ENCODE measurements at regions not wholly inside any gene's neighbourhood (a gene's known extent, or its start where the extent isn't known, plus 50 kb on each side); places are given as distances from the start of the nearest gene placed in this dataset.

DNA sequence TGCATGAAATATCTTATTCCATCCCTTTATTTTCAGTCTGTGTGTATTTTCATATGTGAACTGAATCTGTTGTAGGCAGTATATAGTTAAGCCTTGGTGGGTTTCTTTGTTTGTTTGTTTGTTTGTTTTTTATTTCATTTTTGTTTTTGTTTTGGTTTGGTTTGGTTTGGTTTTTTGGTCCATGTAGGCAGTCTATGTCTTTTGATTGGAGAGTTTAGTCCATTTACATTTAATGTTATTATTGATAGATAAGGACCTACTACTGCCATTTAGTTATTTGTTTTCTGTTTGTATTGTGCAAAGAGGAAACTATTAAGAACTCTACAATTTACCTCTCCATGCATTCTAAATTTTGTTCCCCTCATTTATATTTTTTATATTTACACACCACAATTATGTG is 695.9 kb upstream of the GRM3 start:
- H3K27me3 ChIP-seq (ENCODE audit: control insufficient read depth in 2 of 2, insufficient read depth in 2 of 2, low read length in 2 of 2), result no peaks in the 10 kb centered on the region
- no TSS peak for BruUV-seq (replicated peaks)
- H3K36me3 ChIP-seq (ENCODE audit: control insufficient read depth, insufficient read depth, low read length), result no peaks in the 10 kb centered on the region
- H3K79me2 ChIP-seq (ENCODE audit: control insufficient read depth, insufficient read depth, low read length), result no peaks in the 10 kb centered on the region
- intact Hi-C loops (cut with micrococcal nuclease) (no loop called here), in situ Hi-C loops (cut with MboI) (no loop called here)
- no peak overlapping the region for H3K4me3 ChIP-seq
- H3K9me3 ChIP-seq (replicated peaks; ENCODE audit: control insufficient read depth, insufficient read depth, low read depth, low read length), result no peaks in the 10 kb centered on the region
- FAIRE-seq (no peak), ATAC-seq (no peak), DNase-seq (ENCODE audit: extremely low read depth in 1 of 4, low spot score in 3 of 4) (no peak)
- no peak overlapping the region for H2AFZ ChIP-seq (ENCODE audit: low read depth, low read length)
- H3K27ac ChIP-seq (ENCODE audit: extremely low read depth, low read depth, low read length), result no peak overlapping the region
- no peak overlapping the region for H3K9ac ChIP-seq (ENCODE audit: insufficient read depth in 1 of 2, low read depth in 2 of 2, low read length in 2 of 2)
- POLR2A ChIA-PET, result no interaction called here
- no peak overlapping the region for H3K4me2 ChIP-seq (ENCODE audit: insufficient read depth, low read length)
- H4K20me1 ChIP-seq (replicated peaks; ENCODE audit: control insufficient read depth, insufficient read depth, low read length), result no peaks in the 10 kb centered on the region
- no peaks in the 10 kb centered on the region for H3K4me1 ChIP-seq (replicated peaks in 1 of 2; ENCODE audit: control insufficient read depth in 2 of 2, insufficient read depth in 2 of 2, low read length in 2 of 2)
- CTCF ChIA-PET (ENCODE audit: low intra/inter-chr PET ratio), result no interaction called here
- H3K9me1 ChIP-seq (ENCODE audit: control insufficient read depth, insufficient read depth, low read length), result no peaks in the 10 kb centered on the region
- TF ChIP-seq TFAM (CRISPR knock-in tag; conservative IDR thresholded peaks at IDR 0.05) (no peak), ZFP1 (CRISPR knock-in tag; IDR thresholded peaks at IDR 0.05) (no peak), ETS2 (tag; IDR thresholded peaks at IDR 0.05; ENCODE audit: borderline replicate concordance, poor library complexity, severe bottlenecking) (no peak), JUN (IDR thresholded peaks at IDR 0.05; ENCODE audit: borderline replicate concordance, low read depth, low read length) (no peak), JUN (CRISPR knock-in tag; IDR thresholded peaks at IDR 0.05; ENCODE audit: borderline replicate concordance) (no peak), KAT7 (CRISPR knock-in tag; IDR thresholded peaks at IDR 0.05; ENCODE audit: borderline replicate concordance) (no peak), ZNF79 (CRISPR knock-in tag; IDR thresholded peaks at IDR 0.05; ENCODE audit: low read depth) (no peak), ZNF354B (CRISPR knock-in tag; IDR thresholded peaks at IDR 0.05) (peak; percentile 66; the same call in 1 of the 2 replicates), NR2F6 (CRISPR knock-in tag; IDR thresholded peaks at IDR 0.05) (no peak), ZNF507 (tag; conservative IDR thresholded peaks at IDR 0.05) (peak; percentile 92), FOXJ3 (CRISPR knock-in tag; IDR thresholded peaks at IDR 0.05) (no peak), TRIM24 (IDR thresholded peaks at IDR 0.05) (no peak), ZFX (CRISPR knock-in tag; IDR thresholded peaks at IDR 0.05) (no peak)
- TF ChIP-seq, protein P1, sequence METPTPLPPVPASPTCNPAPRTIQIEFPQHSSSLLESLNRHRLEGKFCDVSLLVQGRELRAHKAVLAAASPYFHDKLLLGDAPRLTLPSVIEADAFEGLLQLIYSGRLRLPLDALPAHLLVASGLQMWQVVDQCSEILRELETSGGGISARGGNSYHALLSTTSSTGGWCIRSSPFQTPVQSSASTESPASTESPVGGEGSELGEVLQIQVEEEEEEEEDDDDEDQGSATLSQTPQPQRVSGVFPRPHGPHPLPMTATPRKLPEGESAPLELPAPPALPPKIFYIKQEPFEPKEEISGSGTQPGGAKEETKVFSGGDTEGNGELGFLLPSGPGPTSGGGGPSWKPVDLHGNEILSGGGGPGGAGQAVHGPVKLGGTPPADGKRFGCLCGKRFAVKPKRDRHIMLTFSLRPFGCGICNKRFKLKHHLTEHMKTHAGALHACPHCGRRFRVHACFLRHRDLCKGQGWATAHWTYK (CRISPR knock-in tag; IDR thresholded peaks at IDR 0.05), result no peak

Measured in K562 (cell line).